WERI-Rb-1 (cell line): ENCODE measurements at regions not wholly inside any gene's neighbourhood (a gene's known extent, or its start where the extent isn't known, plus 50 kb on each side); places are given as distances from the start of the nearest gene placed in this dataset.
"Not testable (repeated sequence)": the region's sequence is repeated elsewhere in the genome, so short reads cannot be mapped to it uniquely, and the experiment has no call there.

Experiments
- DNase-seq: peaks from one replicate; pipeline ENCODE4 v3.0.0-alpha.2; 2020
- H3K27ac ChIP-seq: fragments of 250-450 bp; sonication (Bioruptor Pico); 2 replicates; pipeline ENCODE4 v1.5.1; 2020; ENCODE audit warnings: mild to moderate bottlenecking, moderate library complexity
- H3K27me3 ChIP-seq: fragments of 250-450 bp; sonication (Bioruptor Pico); 2 replicates; pipeline ENCODE4 v1.5.1; 2021; ENCODE audit warnings: mild to moderate bottlenecking, low read depth, moderate library complexity; ENCODE audit not compliant: insufficient read depth, severe bottlenecking
- H3K36me3 ChIP-seq: fragments of 250-450 bp; sonication (Bioruptor Pico); 2 replicates; pipeline ENCODE4 v1.5.1; 2020; ENCODE audit warnings: mild to moderate bottlenecking, moderate library complexity
- H3K4me3 ChIP-seq: 2 replicates; pipeline ENCODE4 v1.5.1; 2011; ENCODE audit warnings: low read depth, mild to moderate bottlenecking, control low read depth, low read length
- H3K9me3 ChIP-seq: fragments of 250-450 bp; sonication (Bioruptor Pico); 2 replicates; pipeline ENCODE4 v1.5.1; 2021; ENCODE audit warnings: mild to moderate bottlenecking, moderate library complexity; ENCODE audit not compliant: severe bottlenecking
- TF ChIP-seq, protein P1 (sequence below): IDR thresholded peaks from 2 replicates; pipeline ENCODE4 v1.5.1; 2011; ENCODE audit warnings: low read depth, mild to moderate bottlenecking, control low read depth, inconsistent platforms, low read length

- Histone ChIP-seq H3K36me3 (no peaks in the 10 kb centered on the region), H3K9me3 (peaks cover 4% of the 10 kb centered on the region), H3K27ac (no peak overlapping the region), H3K4me3 (no peak overlapping the region), H3K27me3 (peaks cover 71% of the 10 kb centered on the region)
- TF ChIP-seq, protein P1, sequence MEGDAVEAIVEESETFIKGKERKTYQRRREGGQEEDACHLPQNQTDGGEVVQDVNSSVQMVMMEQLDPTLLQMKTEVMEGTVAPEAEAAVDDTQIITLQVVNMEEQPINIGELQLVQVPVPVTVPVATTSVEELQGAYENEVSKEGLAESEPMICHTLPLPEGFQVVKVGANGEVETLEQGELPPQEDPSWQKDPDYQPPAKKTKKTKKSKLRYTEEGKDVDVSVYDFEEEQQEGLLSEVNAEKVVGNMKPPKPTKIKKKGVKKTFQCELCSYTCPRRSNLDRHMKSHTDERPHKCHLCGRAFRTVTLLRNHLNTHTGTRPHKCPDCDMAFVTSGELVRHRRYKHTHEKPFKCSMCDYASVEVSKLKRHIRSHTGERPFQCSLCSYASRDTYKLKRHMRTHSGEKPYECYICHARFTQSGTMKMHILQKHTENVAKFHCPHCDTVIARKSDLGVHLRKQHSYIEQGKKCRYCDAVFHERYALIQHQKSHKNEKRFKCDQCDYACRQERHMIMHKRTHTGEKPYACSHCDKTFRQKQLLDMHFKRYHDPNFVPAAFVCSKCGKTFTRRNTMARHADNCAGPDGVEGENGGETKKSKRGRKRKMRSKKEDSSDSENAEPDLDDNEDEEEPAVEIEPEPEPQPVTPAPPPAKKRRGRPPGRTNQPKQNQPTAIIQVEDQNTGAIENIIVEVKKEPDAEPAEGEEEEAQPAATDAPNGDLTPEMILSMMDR, result no peak
- no peak for DNase-seq
Measured at GRCh38 chr14:101294136-101294535, 267.2 kb upstream of the DIO3 start.

GRCh38 chr14:101299781-101300180, 261.5 kb upstream of the DIO3 start:
- H3K27ac ChIP-seq, H3K4me3 ChIP-seq, DNase-seq, H3K9me3 ChIP-seq, H3K36me3 ChIP-seq: not testable (repeated sequence)
- H3K27me3 ChIP-seq, result peaks cover 44% of the 10 kb centered on the region

DNA sequence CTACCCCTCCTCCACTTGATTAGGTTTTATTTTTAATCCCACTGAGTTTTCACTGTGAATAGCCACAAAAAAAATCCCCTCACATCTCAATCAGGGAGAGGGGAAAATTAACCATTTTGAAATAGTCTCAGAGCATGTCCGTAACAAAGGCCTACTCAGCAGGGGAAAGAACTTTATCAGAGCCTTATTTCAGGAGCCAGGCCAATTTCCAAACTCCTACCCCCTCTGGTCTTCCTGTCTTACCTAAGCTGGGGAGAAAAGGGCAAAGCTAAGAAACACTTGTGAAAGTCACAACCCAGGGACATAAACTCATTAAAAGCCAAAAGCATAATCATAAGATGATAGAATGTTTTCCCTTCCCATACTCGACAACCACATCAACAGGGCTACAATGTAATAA, 260.3 kb upstream of the DIO3 start:
- DNase-seq, result no peak
- Histone ChIP-seq H3K4me3 (no peak overlapping the region), H3K36me3 (no peaks in the 10 kb centered on the region), H3K27ac (no peak overlapping the region), H3K27me3 (peaks cover 44% of the 10 kb centered on the region), H3K9me3 (peaks cover 4% of the 10 kb centered on the region)
- TF ChIP-seq, protein P1, result no peak

DNA sequence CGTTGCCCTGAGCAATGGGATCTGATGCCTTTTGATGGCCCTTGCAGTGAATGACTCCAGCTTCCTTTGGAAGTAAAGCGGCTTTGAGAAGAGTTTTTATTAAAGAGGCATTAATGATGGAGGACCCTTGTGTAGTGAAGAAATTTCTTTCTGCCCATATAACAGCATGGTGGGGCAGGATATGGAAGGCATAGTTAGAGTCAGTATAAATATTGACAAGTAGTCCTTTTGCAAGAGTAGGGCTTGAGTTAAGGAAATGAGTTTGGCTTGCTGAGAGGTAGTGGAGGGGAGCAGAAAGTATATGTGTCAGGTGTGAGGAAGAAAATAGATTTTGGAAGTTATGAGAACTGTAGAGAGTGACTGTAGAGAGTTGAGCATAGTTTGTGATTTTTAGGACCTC, 254.1 kb upstream of the DIO3 start:
- H3K27me3 ChIP-seq, result peaks cover 68% of the 10 kb centered on the region
- not testable (repeated sequence) for H3K9me3 ChIP-seq, H3K27ac ChIP-seq, H3K4me3 ChIP-seq, DNase-seq, H3K36me3 ChIP-seq

DNA sequence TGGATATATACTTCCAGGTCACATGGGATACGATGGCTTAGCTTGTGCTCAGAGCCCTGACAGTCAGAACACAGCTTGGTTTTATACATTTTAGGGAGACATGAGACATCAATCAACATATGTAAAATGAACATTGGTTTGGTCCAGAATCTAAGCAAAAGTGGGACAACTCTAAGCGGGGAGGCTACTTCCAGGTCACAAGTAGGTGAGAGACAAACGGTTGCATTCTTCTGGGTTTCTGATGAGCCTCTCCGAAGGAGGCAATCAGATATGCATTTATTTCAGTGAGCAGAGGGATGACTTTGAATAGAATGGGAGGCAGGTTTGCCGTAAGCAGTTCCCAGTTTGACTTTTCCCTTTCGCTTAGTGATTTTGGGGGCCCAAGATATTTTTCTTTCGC, 250.1 kb upstream of the DIO3 start:
- H3K27ac ChIP-seq, H3K4me3 ChIP-seq, H3K9me3 ChIP-seq, H3K36me3 ChIP-seq, DNase-seq: not testable (repeated sequence)
- peaks cover 70% of the 10 kb centered on the region for H3K27me3 ChIP-seq

DNA sequence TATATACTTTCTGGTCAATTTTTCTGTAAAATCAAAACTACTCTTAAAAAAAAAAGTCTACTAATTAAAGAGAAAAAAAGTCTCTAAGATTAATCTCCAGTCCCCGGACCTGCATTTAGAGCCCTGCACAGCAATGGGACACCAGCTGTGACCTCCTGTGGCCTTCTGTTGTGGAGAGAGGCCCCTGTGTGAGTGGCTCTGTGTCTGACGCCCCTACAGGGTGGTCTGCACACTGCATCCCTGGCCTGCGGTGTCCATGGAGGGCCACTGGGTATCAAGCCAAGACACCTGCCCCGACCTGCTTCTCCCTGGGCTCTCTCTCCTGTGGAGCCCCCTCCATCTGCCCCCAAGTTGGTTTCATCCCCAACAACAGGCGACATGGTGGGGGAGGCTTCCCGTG, 248.0 kb upstream of the DIO3 start:
- DNase-seq, result peak; percentile 22
- no peaks in the 10 kb centered on the region for H3K36me3 ChIP-seq
- TF ChIP-seq, protein P1, result peak; percentile 41; the same call in 1 of the 2 replicates
- no peak overlapping the region for H3K27ac ChIP-seq
- H3K27me3 ChIP-seq, result peaks cover 78% of the 10 kb centered on the region
- H3K4me3 ChIP-seq, result no peak overlapping the region
- peaks cover 14% of the 10 kb centered on the region for H3K9me3 ChIP-seq

DNA sequence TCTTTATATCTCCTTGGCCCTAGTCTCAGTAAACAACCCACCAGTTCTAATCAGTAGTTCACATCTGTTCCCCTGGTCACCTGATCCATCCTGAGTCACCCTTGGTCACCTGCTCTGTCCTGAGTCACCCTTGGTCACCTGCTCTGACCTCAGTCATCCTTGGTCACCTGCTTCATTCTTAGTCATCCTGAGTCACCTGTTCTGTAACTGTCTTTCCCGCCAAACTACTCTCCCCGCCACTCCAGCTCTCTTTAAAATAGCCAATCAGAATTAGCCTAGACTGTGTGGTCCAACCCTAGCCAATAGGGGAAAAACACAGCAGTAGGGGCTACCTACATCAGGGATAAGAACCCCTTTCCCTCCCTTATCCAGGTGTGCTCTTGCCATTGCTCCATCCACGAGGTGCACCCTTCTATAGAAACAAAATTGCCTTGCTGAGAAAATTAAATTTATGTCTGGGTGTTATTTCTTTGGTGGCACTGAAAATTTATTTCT, 245.4 kb upstream of the DIO3 start:
- peaks cover 14% of the 10 kb centered on the region for H3K9me3 ChIP-seq
- no peak overlapping the region for H3K4me3 ChIP-seq
- H3K27ac ChIP-seq, result no peak overlapping the region
- no peaks in the 10 kb centered on the region for H3K36me3 ChIP-seq
- peaks cover 78% of the 10 kb centered on the region for H3K27me3 ChIP-seq
- TF ChIP-seq, protein P1, result no peak
- no peak for DNase-seq
